ENCODE measurements at regions not wholly inside any gene's neighbourhood (a gene's known extent, or its start where the extent isn't known, plus 50 kb on each side); places are given as distances from the start of the nearest gene placed in this dataset.

- no peaks in the 10 kb centered on the region for H3K36me3 ChIP-seq (ENCODE audit: control insufficient read depth, insufficient read depth, low read length)
- DNase-seq (no peak), ATAC-seq (no peak)
- WGBS (ENCODE audit: insufficient coverage): 86% methylated on average over 2 of the region's 3 CpGs
- H3K4me3 Mint-ChIP-seq: no peak overlapping the region
- peaks cover 9 to 12% of the 10 kb centered on the region in 2 donors for H3K9me3 Mint-ChIP-seq
- H3K4me3 ChIP-seq (ENCODE audit: low read length): no peak overlapping the region
- no peaks in the 10 kb centered on the region for H3K4me1 Mint-ChIP-seq
- H3K27me3 ChIP-seq (ENCODE audit: control insufficient read depth, insufficient read depth, low read length): no peaks in the 10 kb centered on the region
- peaks cover 13% of the 10 kb centered on the region for H3K9me3 ChIP-seq (ENCODE audit: control insufficient read depth, insufficient read depth, low read length)
- intact Hi-C loops (cut with micrococcal nuclease): no loop called here
- H3K4me1 ChIP-seq (ENCODE audit: control insufficient read depth, insufficient read depth, low read length): no peaks in the 10 kb centered on the region
- H3K27ac ChIP-seq (ENCODE audit: low read length): no peak overlapping the region
- no peaks in the 10 kb centered on the region for H3K36me3 Mint-ChIP-seq
- no peak overlapping the region for H3K27ac Mint-ChIP-seq
- H3K27me3 Mint-ChIP-seq (ENCODE audit: low read depth in 2 of 2): no peaks in the 10 kb centered on the region
- TF ChIP-seq CTCF (IDR thresholded peaks at IDR 0.05): no peak
Measured at GRCh38 chr2:155747531-155747930, 585.0 kb downstream of the NR4A2 start.

GRCh38 chr2:155733091-155733853 lies 599.2 kb downstream of the NR4A2 start:
- no peaks in the 10 kb centered on the region for H3K4me1 Mint-ChIP-seq
- H3K36me3 ChIP-seq (ENCODE audit: control insufficient read depth, insufficient read depth, low read length): no peaks in the 10 kb centered on the region
- no peak for ATAC-seq
- intact Hi-C loops (cut with micrococcal nuclease): no loop called here
- no peak overlapping the region for H3K4me3 ChIP-seq (ENCODE audit: low read length)
- no peaks in the 10 kb centered on the region for H3K27me3 Mint-ChIP-seq (ENCODE audit: low read depth in 2 of 2)
- no peak for TF ChIP-seq CTCF (IDR thresholded peaks at IDR 0.05)
- H3K4me3 Mint-ChIP-seq: no peak overlapping the region
- no peaks in the 10 kb centered on the region for H3K9me3 ChIP-seq (ENCODE audit: control insufficient read depth, insufficient read depth, low read length)
- no peak for DNase-seq
- H3K27me3 ChIP-seq (ENCODE audit: control insufficient read depth, insufficient read depth, low read length): no peaks in the 10 kb centered on the region
- peaks cover 5 to 14% of the 10 kb centered on the region in 2 donors for H3K9me3 Mint-ChIP-seq
- H3K27ac Mint-ChIP-seq: no peak overlapping the region
- WGBS (ENCODE audit: insufficient coverage): 80% methylated on average over 3 of the region's 4 CpGs
- H3K4me1 ChIP-seq (ENCODE audit: control insufficient read depth, insufficient read depth, low read length): no peaks in the 10 kb centered on the region
- no peaks in the 10 kb centered on the region for H3K36me3 Mint-ChIP-seq
- H3K27ac ChIP-seq (ENCODE audit: low read length): no peak overlapping the region

GRCh38 chr2:155730804-155731203 lies 601.7 kb downstream of the NR4A2 start:
- 91% methylated on average over 3 of the region's 5 CpGs for WGBS (ENCODE audit: insufficient coverage)
- Mint-ChIP-seq H3K4me3 (no peak overlapping the region), H3K36me3 (no peaks in the 10 kb centered on the region), H3K27ac (no peak overlapping the region), H3K9me3 (peaks cover 2 to 12% of the 10 kb centered on the region in 2 donors), H3K4me1 (no peaks in the 10 kb centered on the region), H3K27me3 (ENCODE audit: low read depth in 2 of 2) (no peaks in the 10 kb centered on the region)
- Histone ChIP-seq H3K27me3 (ENCODE audit: control insufficient read depth, insufficient read depth, low read length) (no peaks in the 10 kb centered on the region), H3K27ac (ENCODE audit: low read length) (no peak overlapping the region), H3K4me3 (ENCODE audit: low read length) (no peak overlapping the region), H3K9me3 (ENCODE audit: control insufficient read depth, insufficient read depth, low read length) (no peaks in the 10 kb centered on the region), H3K4me1 (ENCODE audit: control insufficient read depth, insufficient read depth, low read length) (no peaks in the 10 kb centered on the region), H3K36me3 (ENCODE audit: control insufficient read depth, insufficient read depth, low read length) (no peaks in the 10 kb centered on the region)
- DNase-seq (no peak), ATAC-seq (no peak)
- no peak for TF ChIP-seq CTCF (IDR thresholded peaks at IDR 0.05)
- intact Hi-C loops (cut with micrococcal nuclease): no loop called here

All from natural killer cell (primary cell).